Liver (tissue), 3 donors: ENCODE measurements at regions not wholly inside any gene's neighbourhood (a gene's known extent, or its start where the extent isn't known, plus 50 kb on each side); places are given as distances from the start of the nearest gene placed in this dataset.

ENCODE experiments used
- EGR1 ChIP-seq, 2 donors: IDR thresholded peaks; 2 replicates each; pipeline ENCODE4 v1.6.1; 2016 to 2018; ENCODE audit warnings: antibody characterized with exemption in 2 of 2, low read depth in 2 of 2
- FOXA1 ChIP-seq: IDR thresholded peaks from 2 replicates; pipeline ENCODE4 v1.6.1; 2016; ENCODE audit warnings: antibody characterized with exemption
- HNF4G ChIP-seq: IDR thresholded peaks from 2 replicates; pipeline ENCODE4 v1.6.1; 2016; ENCODE audit warnings: antibody characterized with exemption
- RAD21 ChIP-seq, 2 donors: IDR thresholded peaks; 2 replicates each; pipeline ENCODE4 v1.6.1; 2016; ENCODE audit warnings: antibody characterized with exemption in 2 of 2, mild to moderate bottlenecking in 2 of 2
- SP1 ChIP-seq: IDR thresholded peaks from 2 replicates; pipeline ENCODE4 v1.6.1; 2018; ENCODE audit warnings: antibody characterized with exemption, mild to moderate bottlenecking
- YY1 ChIP-seq: IDR thresholded peaks from 2 replicates; pipeline ENCODE4 v1.6.1; 2016; ENCODE audit warnings: antibody characterized with exemption, mild to moderate bottlenecking
- TF ChIP-seq, protein P1 (sequence below): IDR thresholded peaks from 2 replicates; pipeline ENCODE4 v1.6.1; 2016; ENCODE audit warnings: antibody characterized with exemption
- TF ChIP-seq, protein P2 (sequence below): fragments of 150-350 bp; IDR thresholded peaks from 2 replicates; pipeline ENCODE4 v1.5.1; 2017; ENCODE audit warnings: improper control_type of control experiment, low read depth, low read length; ENCODE audit not compliant: missing input control
- TF ChIP-seq, protein P3 (sequence below): IDR thresholded peaks from 2 replicates; pipeline ENCODE4 v1.6.1; 2016; ENCODE audit warnings: antibody characterized with exemption
- TF ChIP-seq, protein P4 (sequence below): IDR thresholded peaks from 2 replicates; pipeline ENCODE4 v1.6.1; 2016; ENCODE audit warnings: antibody characterized with exemption
- TF ChIP-seq, protein P5 (sequence below): IDR thresholded peaks from 2 replicates; pipeline ENCODE4 v1.6.1; 2016; ENCODE audit warnings: antibody characterized with exemption, mild to moderate bottlenecking
- donor health status: healthy.
- donor health status: healthy.

DNA sequence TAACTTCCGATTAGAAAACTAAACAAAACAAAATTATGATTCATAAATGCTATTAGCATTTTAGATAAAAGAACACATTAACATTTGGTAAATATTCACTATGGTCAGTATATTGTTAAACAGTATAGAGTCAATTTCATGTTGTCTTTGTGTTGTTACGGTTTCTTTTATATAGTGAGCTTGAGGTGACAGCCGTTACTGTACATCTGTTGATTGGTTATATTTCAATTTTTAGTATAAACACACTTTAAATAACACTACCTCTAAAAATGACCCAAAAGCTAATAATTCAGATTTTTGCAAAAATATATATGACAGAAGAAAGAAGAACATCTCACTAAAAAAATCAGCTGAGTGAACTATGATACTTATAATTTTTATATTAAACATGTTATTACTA, 249.0 kb upstream of the LUZP2 start:
- TF ChIP-seq, protein P1, sequence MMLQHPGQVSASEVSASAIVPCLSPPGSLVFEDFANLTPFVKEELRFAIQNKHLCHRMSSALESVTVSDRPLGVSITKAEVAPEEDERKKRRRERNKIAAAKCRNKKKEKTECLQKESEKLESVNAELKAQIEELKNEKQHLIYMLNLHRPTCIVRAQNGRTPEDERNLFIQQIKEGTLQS: no peak
- TF ChIP-seq, protein P2, sequence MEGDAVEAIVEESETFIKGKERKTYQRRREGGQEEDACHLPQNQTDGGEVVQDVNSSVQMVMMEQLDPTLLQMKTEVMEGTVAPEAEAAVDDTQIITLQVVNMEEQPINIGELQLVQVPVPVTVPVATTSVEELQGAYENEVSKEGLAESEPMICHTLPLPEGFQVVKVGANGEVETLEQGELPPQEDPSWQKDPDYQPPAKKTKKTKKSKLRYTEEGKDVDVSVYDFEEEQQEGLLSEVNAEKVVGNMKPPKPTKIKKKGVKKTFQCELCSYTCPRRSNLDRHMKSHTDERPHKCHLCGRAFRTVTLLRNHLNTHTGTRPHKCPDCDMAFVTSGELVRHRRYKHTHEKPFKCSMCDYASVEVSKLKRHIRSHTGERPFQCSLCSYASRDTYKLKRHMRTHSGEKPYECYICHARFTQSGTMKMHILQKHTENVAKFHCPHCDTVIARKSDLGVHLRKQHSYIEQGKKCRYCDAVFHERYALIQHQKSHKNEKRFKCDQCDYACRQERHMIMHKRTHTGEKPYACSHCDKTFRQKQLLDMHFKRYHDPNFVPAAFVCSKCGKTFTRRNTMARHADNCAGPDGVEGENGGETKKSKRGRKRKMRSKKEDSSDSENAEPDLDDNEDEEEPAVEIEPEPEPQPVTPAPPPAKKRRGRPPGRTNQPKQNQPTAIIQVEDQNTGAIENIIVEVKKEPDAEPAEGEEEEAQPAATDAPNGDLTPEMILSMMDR: no peak
- TF ChIP-seq, protein P3, sequence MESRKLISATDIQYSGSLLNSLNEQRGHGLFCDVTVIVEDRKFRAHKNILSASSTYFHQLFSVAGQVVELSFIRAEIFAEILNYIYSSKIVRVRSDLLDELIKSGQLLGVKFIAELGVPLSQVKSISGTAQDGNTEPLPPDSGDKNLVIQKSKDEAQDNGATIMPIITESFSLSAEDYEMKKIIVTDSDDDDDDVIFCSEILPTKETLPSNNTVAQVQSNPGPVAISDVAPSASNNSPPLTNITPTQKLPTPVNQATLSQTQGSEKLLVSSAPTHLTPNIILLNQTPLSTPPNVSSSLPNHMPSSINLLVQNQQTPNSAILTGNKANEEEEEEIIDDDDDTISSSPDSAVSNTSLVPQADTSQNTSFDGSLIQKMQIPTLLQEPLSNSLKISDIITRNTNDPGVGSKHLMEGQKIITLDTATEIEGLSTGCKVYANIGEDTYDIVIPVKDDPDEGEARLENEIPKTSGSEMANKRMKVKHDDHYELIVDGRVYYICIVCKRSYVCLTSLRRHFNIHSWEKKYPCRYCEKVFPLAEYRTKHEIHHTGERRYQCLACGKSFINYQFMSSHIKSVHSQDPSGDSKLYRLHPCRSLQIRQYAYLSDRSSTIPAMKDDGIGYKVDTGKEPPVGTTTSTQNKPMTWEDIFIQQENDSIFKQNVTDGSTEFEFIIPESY: no peak
- TF ChIP-seq HNF4G (no peak), FOXA1 (no peak), RAD21 (IDR thresholded peaks at IDR 0.05) (no peak), SP1 (no peak), YY1 (no peak), EGR1 (IDR thresholded peaks at IDR 0.05; ENCODE audit: low read depth in 2 of 2) (no peak)
- TF ChIP-seq, protein P4, sequence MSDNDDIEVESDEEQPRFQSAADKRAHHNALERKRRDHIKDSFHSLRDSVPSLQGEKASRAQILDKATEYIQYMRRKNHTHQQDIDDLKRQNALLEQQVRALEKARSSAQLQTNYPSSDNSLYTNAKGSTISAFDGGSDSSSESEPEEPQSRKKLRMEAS: no peak
- TF ChIP-seq, protein P5, sequence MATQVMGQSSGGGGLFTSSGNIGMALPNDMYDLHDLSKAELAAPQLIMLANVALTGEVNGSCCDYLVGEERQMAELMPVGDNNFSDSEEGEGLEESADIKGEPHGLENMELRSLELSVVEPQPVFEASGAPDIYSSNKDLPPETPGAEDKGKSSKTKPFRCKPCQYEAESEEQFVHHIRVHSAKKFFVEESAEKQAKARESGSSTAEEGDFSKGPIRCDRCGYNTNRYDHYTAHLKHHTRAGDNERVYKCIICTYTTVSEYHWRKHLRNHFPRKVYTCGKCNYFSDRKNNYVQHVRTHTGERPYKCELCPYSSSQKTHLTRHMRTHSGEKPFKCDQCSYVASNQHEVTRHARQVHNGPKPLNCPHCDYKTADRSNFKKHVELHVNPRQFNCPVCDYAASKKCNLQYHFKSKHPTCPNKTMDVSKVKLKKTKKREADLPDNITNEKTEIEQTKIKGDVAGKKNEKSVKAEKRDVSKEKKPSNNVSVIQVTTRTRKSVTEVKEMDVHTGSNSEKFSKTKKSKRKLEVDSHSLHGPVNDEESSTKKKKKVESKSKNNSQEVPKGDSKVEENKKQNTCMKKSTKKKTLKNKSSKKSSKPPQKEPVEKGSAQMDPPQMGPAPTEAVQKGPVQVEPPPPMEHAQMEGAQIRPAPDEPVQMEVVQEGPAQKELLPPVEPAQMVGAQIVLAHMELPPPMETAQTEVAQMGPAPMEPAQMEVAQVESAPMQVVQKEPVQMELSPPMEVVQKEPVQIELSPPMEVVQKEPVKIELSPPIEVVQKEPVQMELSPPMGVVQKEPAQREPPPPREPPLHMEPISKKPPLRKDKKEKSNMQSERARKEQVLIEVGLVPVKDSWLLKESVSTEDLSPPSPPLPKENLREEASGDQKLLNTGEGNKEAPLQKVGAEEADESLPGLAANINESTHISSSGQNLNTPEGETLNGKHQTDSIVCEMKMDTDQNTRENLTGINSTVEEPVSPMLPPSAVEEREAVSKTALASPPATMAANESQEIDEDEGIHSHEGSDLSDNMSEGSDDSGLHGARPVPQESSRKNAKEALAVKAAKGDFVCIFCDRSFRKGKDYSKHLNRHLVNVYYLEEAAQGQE: no peak
